22Rv1 (cell line): ENCODE measurements at regions not wholly inside any gene's neighbourhood (a gene's known extent, or its start where the extent isn't known, plus 50 kb on each side); places are given as distances from the start of the nearest gene placed in this dataset.

Experiments
- H3K27ac ChIP-seq: fragments of 450-650 bp; 2 replicates; pipeline ENCODE4 v1.5.1; 2017
- CTCF ChIP-seq: fragments of 450-650 bp; IDR thresholded peaks from 2 replicates; pipeline ENCODE4 v1.5.1; 2017; ENCODE audit warnings: mild to moderate bottlenecking
- ZFX ChIP-seq: fragments of 450-650 bp; IDR thresholded peaks from 2 replicates; pipeline ENCODE4 v1.6.1; 2017; ENCODE audit warnings: antibody characterized with exemption, borderline replicate concordance

GRCh38 chr1:38746941-38747600 is 112.5 kb downstream of the RRAGC start:
- TF ChIP-seq CTCF, result no peak
- TF ChIP-seq ZFX, result no peak
- no peak overlapping the region for H3K27ac ChIP-seq

GRCh38 chr1:38746402-38746935 is 113.1 kb downstream of the RRAGC start:
- TF ChIP-seq CTCF (no peak), ZFX (no peak)

GRCh38 chr1:38745476-38746401 is 113.8 kb downstream of the RRAGC start:
- H3K27ac ChIP-seq, result no peak overlapping the region
- TF ChIP-seq ZFX (no peak), CTCF (no peak)

More at GRCh38 chr1:38746402-38746935, 113.1 kb downstream of the RRAGC start:
- no peak overlapping the region for H3K27ac ChIP-seq

GRCh38 chr1:38744452-38745350 is 114.9 kb downstream of the RRAGC start:
- H3K27ac ChIP-seq, result no peak overlapping the region
- no peak for TF ChIP-seq ZFX
- no peak for TF ChIP-seq CTCF

- no peak overlapping the region for H3K27ac ChIP-seq
- no peak for TF ChIP-seq ZFX
- TF ChIP-seq CTCF, result no peak
These were observed 116.4 kb downstream of the RRAGC start for GRCh38 chr1:38743184-38743583.

- no peak overlapping the region for H3K27ac ChIP-seq
- no peak for TF ChIP-seq ZFX
- TF ChIP-seq CTCF, result no peak
These were observed 118.2 kb downstream of the RRAGC start for GRCh38 chr1:38741341-38741740.
